SH-SY5Y (cell line): ENCODE measurements at regions not wholly inside any gene's neighbourhood (a gene's known extent, or its start where the extent isn't known, plus 50 kb on each side); places are given as distances from the start of the nearest gene placed in this dataset.

ENCODE experiments used
- GATA2 ChIP-seq: IDR thresholded peaks from 2 replicates; pipeline ENCODE4 v1.6.1; 2011; ENCODE audit warnings: mild to moderate bottlenecking, low read depth, low read length
- GATA3 ChIP-seq: IDR thresholded peaks from 2 replicates; pipeline ENCODE4 v1.6.1; 2011; ENCODE audit warnings: low read depth, mild to moderate bottlenecking, low read length, moderate library complexity

- no peak for TF ChIP-seq GATA2
- no peak for TF ChIP-seq GATA3
Measured at GRCh38 chr1:199283794-199284193, 645.0 kb downstream of the PTPRC start.

- TF ChIP-seq GATA3 (no peak), GATA2 (no peak)
Measured at GRCh38 chr1:199287206-199287605, 648.4 kb downstream of the PTPRC start.

- TF ChIP-seq GATA2 (no peak), GATA3 (no peak)
Measured at GRCh38 chr1:199287647-199288046, 648.8 kb downstream of the PTPRC start.

DNA sequence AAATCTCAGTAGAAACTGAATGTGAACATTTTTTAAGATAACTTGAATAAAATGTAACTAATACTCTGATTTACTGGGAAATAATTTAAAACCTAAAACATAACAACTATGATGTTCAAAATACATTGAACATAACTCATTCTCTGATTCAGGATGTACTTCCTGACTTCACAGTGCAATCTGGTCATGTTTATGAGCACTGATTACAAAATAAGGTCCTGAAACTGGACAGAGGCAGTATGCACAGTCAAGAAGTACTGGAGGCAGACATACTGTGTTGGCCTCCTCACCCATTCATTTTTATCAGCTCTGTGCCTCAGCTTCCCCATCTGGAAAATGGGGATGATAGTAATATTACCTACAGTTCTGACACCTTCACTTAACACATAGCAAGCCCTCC, 651.3 kb downstream of the PTPRC start:
- TF ChIP-seq GATA2, result no peak

- peak; percentile 45 for TF ChIP-seq GATA3
- peak; percentile 21; the same call in 1 of the 2 replicates for TF ChIP-seq GATA2
Measured at GRCh38 chr1:199291022-199291740, 652.3 kb downstream of the PTPRC start.

- TF ChIP-seq GATA2 (no peak), GATA3 (no peak)
Measured at GRCh38 chr1:199292896-199293295, 654.1 kb downstream of the PTPRC start.

DNA sequence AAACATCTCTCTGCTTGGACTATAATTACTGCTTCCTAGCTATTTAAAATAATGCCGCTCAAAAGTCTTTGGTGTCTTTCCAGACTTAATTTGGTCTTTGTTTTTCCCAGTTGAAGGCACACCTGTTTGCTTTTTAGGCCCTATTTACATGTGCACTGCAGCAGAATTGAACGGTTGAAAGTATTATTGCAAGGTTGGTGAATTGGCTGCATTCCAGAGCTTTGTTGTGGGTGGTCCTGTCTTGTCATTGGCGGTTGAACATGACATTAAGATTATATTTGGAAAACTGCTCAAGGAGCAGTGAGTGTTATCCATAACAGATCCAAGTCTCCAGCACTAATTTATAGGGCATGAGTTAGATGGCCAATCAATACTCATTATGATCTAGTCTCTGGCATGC, 656.3 kb downstream of the PTPRC start:
- no peak for TF ChIP-seq GATA2
- TF ChIP-seq GATA3, result no peak

DNA sequence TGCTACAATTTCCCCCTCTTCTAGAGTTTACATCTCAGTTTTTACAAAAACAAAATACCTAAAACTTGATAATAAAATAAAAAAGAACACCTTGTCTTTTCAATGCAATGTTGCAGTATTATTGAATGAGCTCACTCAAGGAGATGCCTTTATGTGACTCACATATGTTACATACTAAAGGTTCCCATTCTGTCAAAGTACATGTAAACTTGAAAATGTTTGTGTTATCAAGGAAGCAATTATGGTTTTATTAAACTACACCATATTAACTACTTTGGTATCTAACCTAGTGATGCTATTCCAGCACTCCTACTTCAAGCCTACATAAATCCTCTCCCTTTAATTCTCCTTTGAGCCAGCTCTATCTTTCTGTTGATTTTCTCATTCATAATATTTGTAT, 658.3 kb downstream of the PTPRC start:
- TF ChIP-seq GATA2, result no peak
- TF ChIP-seq GATA3, result no peak

DNA sequence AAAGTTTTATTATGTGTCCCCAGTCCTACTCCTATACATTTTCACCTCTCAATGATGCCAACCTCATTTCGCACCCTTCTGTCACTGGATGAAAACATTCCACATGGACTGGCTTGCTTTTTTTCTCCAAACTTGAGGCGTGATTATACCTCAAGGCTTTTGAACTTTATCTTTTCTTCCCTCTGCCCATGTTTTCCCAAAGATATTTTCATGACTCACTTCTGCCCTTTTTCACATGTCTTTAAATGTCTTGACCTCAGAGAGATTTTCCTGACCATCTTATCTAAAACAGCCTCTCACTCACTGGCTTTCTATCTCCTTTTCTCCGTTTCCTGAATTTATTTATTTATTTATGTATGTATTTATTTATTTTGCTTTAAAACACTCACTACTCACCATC, 659.0 kb downstream of the PTPRC start:
- TF ChIP-seq GATA3 (no peak), GATA2 (no peak)

DNA sequence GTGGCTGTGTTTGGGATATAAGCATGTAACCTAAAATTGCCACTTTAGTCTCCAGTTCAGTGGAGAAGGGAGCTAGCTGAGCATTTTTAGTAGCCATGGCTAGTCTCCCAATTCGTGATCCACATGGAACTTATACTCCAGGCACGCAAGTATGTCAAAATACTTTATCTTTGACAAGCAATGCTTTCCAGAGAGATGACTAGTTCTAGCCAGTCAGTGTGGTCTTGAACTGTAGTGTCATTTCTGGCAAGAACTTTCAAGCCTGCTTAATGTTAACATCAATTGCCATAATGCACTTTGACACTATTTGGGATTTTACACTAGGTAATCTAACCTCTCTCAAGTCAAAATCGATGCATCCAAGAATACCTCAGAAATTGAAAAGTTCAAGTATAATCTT, 660.0 kb downstream of the PTPRC start:
- TF ChIP-seq GATA3 (no peak), GATA2 (no peak)

DNA sequence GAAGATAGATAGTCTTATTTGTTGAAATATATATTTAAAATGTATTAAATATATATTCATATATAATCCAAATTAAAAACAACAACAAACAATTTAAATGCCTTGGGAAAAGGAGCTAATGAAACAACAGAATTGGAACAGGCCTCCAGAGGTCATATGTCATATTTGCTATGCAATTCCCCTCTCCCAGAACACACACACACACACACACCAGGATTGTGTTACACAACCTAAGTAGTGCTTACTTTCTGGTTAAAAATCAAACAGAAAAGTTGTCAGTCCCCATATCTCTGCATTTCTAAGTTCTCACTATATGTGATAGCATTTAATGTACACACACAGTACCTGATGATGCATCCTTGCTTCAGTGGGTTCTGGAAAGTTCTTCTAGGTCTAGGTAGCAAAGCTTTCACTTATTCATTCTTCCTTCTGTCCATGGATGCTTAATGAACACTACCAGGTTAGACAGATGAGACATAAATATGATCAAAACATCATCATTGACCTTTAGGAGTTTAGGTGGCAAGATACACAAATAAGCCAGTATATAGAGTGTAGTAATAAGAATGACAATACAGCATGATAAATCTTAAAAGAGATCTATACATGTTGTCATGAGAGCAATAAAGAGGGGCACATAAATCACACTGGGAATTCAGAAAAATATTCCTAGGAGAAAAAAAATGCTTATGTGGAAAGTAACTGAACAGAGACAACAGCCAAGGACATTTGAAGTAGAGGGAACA, 662.8 kb downstream of the PTPRC start:
- no peak for TF ChIP-seq GATA2
- no peak for TF ChIP-seq GATA3

DNA sequence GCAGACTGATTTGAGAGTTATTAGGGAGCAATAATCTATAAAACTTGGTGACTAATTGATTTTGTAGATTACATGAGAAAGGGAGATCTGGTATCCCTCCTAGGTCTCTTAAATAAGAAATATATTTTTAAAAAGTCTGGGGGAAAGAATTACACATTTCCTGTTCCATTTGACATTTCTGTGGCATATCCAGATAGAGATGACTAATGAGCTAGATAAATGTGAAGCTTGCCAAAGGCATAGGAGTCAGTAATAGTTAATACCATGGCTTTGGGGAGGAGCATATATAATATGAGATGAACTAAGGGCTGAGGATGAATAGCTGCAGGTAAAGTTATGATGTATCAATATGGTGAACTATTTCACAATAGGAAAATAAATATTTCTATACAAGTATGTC, 663.7 kb downstream of the PTPRC start:
- TF ChIP-seq GATA2 (no peak), GATA3 (no peak)

- TF ChIP-seq GATA3, result no peak
- no peak for TF ChIP-seq GATA2
Measured at GRCh38 chr1:199303035-199303434, 664.2 kb downstream of the PTPRC start.

GRCh38 chr1:199305053-199305452, 666.2 kb downstream of the PTPRC start:
- TF ChIP-seq GATA3 (no peak), GATA2 (no peak)

DNA sequence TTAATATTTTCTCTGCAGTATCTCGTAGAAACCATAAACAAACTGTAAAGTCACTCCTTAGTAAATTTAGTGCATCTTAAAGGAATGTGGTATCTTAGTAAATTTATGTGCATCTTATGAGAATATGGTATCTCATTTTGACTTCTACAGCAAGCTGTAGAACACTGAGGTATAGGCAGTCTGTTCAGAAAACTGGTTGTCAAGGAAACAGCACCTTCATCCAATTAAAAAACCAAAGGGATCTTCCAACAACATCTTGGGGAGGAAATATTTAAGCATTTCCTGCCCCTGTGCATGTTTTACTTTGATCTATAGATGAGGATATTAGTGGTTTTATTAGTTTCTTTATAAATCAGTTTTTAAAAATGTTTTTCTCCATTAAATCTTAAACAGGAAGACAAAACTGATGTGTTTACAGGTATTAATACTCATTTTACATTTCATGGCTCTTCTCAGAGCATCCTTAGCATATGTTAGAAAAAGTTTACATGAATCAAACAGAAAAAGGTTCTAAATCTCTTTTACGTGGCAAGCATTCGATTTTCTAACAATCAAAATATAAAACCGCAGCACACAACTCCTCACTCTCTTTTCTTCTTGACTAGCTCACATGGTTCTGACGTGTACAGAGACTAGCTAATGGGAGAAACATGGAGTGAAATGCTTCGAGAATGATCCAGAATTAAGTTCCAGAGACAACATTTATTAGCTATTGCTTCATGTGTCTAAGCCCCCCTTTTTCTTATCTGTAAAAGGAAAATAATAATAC, 668.8 kb downstream of the PTPRC start:
- TF ChIP-seq GATA3 (no peak), GATA2 (no peak)
